K562 (cell line): ENCODE measurements at regions not wholly inside any gene's neighbourhood (a gene's known extent, or its start where the extent isn't known, plus 50 kb on each side); places are given as distances from the start of the nearest gene placed in this dataset.

Experiments used
- ATAC-seq: fragments of 200-7000 bp; cut with Tn5 transposase; 3 replicates; pipeline ENCODE4 v1.9.1; 2020; ENCODE audit warnings: moderate library complexity
- BruUV-seq: library from RNA; stranded (reverse); fragments of 400-500 nt; replicated peaks from 2 replicates; lab custom pipeline; 2021; lab: Mats Ljungman, UMichigan
- CTCF ChIA-PET: fragments of 300-600 bp; formaldehyde crosslinking; extraction: SDS; loops from one replicate; lab custom pipeline; 2021; ENCODE audit warnings: low intra/inter-chr PET ratio; lab: Yijun Ruan, JAX
- POLR2A ChIA-PET: fragments of 300-600, 350-650 bp; sonication (Branson Sonifier 250); formaldehyde crosslinking; extraction: SDS; loops from one replicate; lab custom pipeline; 2021; ENCODE audit warnings: antibody characterized with exemption, inconsistent platforms; lab: Yijun Ruan, JAX
- DNase-seq, 4 experiments: peaks; one replicate each; pipeline versions ENCODE4 v3.0.0 to v3.0.0-alpha.2; 2011 to 2018; ENCODE audit warnings: low spot score in 3 of 4, mixed read lengths in 3 of 4; ENCODE audit errors: extremely low read depth in 1 of 4
- FAIRE-seq: peaks from 2 replicates; lab custom pipeline; 2011; peaks lifted over from hg19 to GRCh38; lab: Jason Lieb, UNC
- H2AFZ ChIP-seq: 2 replicates; pipeline ENCODE4 v1.6.0; 2011; ENCODE audit warnings: low read depth, low read length, control low read depth, inconsistent platforms
- H3K27ac ChIP-seq: fragments of 200-600 bp; 3 replicates; pipeline ENCODE4 v1.8.0; 2011; ENCODE audit warnings: low read depth, mild to moderate bottlenecking, control low read depth, inconsistent platforms, low read length, moderate library complexity, mixed read lengths; ENCODE audit errors: extremely low read depth
- H3K27me3 ChIP-seq, 2 experiments: fragments of 300-600 bp in 1 of 2; 2 replicates in 1 of 2; 3 replicates in 1 of 2; pipeline versions ENCODE4 v1.6.0 to v1.8.0; 2011; ENCODE audit warnings: inconsistent platforms in 2 of 2, low read length in 2 of 2, mild to moderate bottlenecking in 1 of 2, mixed read lengths in 1 of 2, moderate library complexity in 1 of 2; ENCODE audit not compliant: control insufficient read depth in 2 of 2, insufficient read depth in 2 of 2
- H3K36me3 ChIP-seq: fragments of 300-600 bp; 3 replicates; pipeline ENCODE4 v1.8.0; 2011; ENCODE audit warnings: mild to moderate bottlenecking, low read length, inconsistent platforms; ENCODE audit not compliant: control insufficient read depth, insufficient read depth
- H3K4me1 ChIP-seq, 2 experiments: fragments of 200-600 bp in 1 of 2; replicated peaks in 1 of 2; 2 replicates in 1 of 2; 3 replicates in 1 of 2; pipeline versions ENCODE4 v1.5.1 to v1.8.0; 2011; ENCODE audit warnings: inconsistent platforms in 2 of 2, low read length in 2 of 2, mild to moderate bottlenecking in 1 of 2, mixed read lengths in 1 of 2, moderate library complexity in 1 of 2; ENCODE audit not compliant: control insufficient read depth in 2 of 2, insufficient read depth in 2 of 2
- H3K4me2 ChIP-seq: 2 replicates; pipeline ENCODE4 v1.6.1; 2011; ENCODE audit warnings: low read length, control low read depth, inconsistent platforms, mixed read lengths; ENCODE audit not compliant: insufficient read depth
- H3K4me3 ChIP-seq: fragments of 200-600 bp; sonication (generic), shearing (Covaris generic); 2 replicates; pipeline ENCODE4 v1.5.1; 2016; ENCODE audit warnings: control low read depth, inconsistent platforms
- H3K79me2 ChIP-seq: fragments of 200-600 bp; 3 replicates; pipeline ENCODE4 v1.8.0; 2011; ENCODE audit warnings: low read length, inconsistent platforms; ENCODE audit not compliant: control insufficient read depth, insufficient read depth
- H3K9ac ChIP-seq, 2 experiments: 2 replicates each; pipeline versions ENCODE4 v1.6.0 to v1.6.1; 2011; ENCODE audit warnings: low read depth in 2 of 2, low read length in 2 of 2, control low read depth in 1 of 2, inconsistent platforms in 1 of 2, mild to moderate bottlenecking in 1 of 2, mixed read lengths in 1 of 2; ENCODE audit not compliant: insufficient read depth in 1 of 2
- H3K9me1 ChIP-seq: one replicate; pipeline ENCODE4 v1.6.0; 2011; ENCODE audit warnings: inconsistent platforms, mild to moderate bottlenecking, low read length, moderate library complexity; ENCODE audit not compliant: control insufficient read depth, insufficient read depth
- H3K9me3 ChIP-seq: replicated peaks from 2 replicates; pipeline ENCODE4 v1.5.1; 2011; ENCODE audit warnings: low read depth, low read length, inconsistent platforms; ENCODE audit not compliant: control insufficient read depth, insufficient read depth
- H4K20me1 ChIP-seq: replicated peaks from 2 replicates; pipeline ENCODE4 v1.6.1; 2011; ENCODE audit warnings: low read length, inconsistent platforms, mixed read lengths; ENCODE audit not compliant: control insufficient read depth, insufficient read depth
- ESRRA ChIP-seq: fragments of 450-650 bp; IDR thresholded peaks from 2 replicates; pipeline ENCODE4 v1.6.1; 2014; ENCODE audit warnings: low read depth, mild to moderate bottlenecking, moderate library complexity, borderline replicate concordance
- GATAD2B ChIP-seq: fragments of 450-650 bp; IDR thresholded peaks from 2 replicates; pipeline ENCODE4 v1.6.1; 2017; ENCODE audit warnings: mild to moderate bottlenecking, borderline replicate concordance
- MCM5 ChIP-seq: fragments of 450-650 bp; IDR thresholded peaks from 2 replicates; pipeline ENCODE4 v1.6.1; 2016; ENCODE audit warnings: low read depth
- NCOA6 ChIP-seq: fragments of 450-650 bp; IDR thresholded peaks from 2 replicates; pipeline ENCODE4 v1.6.1; 2017; ENCODE audit warnings: mild to moderate bottlenecking
- SMARCB1 ChIP-seq: IDR thresholded peaks from 2 replicates; pipeline ENCODE4 v1.6.1; 2011; ENCODE audit warnings: improper control_type of control experiment, low read depth; ENCODE audit not compliant: insufficient read length
- SREBF2 ChIP-seq: sonication (generic); formaldehyde crosslinking; IDR thresholded peaks from 2 replicates; pipeline ENCODE4 v1.4.0; 2020; ENCODE audit warnings: mild to moderate bottlenecking, missing genetic modification reagents
- TAF15 ChIP-seq: fragments of 200-400 bp; formaldehyde crosslinking; IDR thresholded peaks from 2 replicates; pipeline ENCODE4 v1.6.1; 2017; ENCODE audit warnings: mild to moderate bottlenecking, low read depth, low read length, moderate library complexity
- YBX1 ChIP-seq: fragments of 450-650 bp; IDR thresholded peaks from 2 replicates; pipeline ENCODE4 v1.7.1; 2016; ENCODE audit warnings: mild to moderate bottlenecking
- ZNF121 ChIP-seq: sonication (generic); formaldehyde crosslinking; conservative IDR thresholded peaks from 2 replicates; pipeline ENCODE4 v1.8.0; 2022; ENCODE audit warnings: missing genetic modification reagents
- ZNF134 ChIP-seq: fragments of 250-450 bp; sonication (Bioruptor Pico); conservative IDR thresholded peaks from 2 replicates; pipeline ENCODE4 v1.4.0; 2020
- ZNF217 ChIP-seq: sonication (generic); formaldehyde crosslinking; IDR thresholded peaks from 2 replicates; pipeline ENCODE4 v1.8.0; 2022; ENCODE audit warnings: mild to moderate bottlenecking, missing genetic modification reagents
- ZNF347 ChIP-seq: fragments of 450-650 bp; formaldehyde crosslinking; IDR thresholded peaks from 2 replicates; pipeline ENCODE4 v1.4.0; 2020; ENCODE audit warnings: low read depth, mild to moderate bottlenecking, moderate library complexity
- WGBS: fragments of 100-300 bp; shearing (Covaris generic); methylation state at CpG from one replicate; pipeline ENCODE4 v1.1.6; 2016; ENCODE audit warnings: low coverage, mixed read lengths; ENCODE audit not compliant: insufficient coverage; ENCODE audit errors: missing lambda C conversion rate; 5-methylcytosine and 5-hydroxymethylcytosine counted together
- in situ Hi-C: fragments of 300-500 bp; cut with MboI; formaldehyde crosslinking; loops from 4 replicates; pipeline ENCODE4 v1.15.0; 2018; ENCODE audit warnings: inconsistent platforms, mixed read lengths
- intact Hi-C: fragments of 100-400 bp; cut with micrococcal nuclease; formaldehyde crosslinking; loops from 2 replicates; pipeline ENCODE4 v1.14.2; 2022
- TF ChIP-seq, protein P1 (sequence below), 2 experiments: fragments of 450-650 bp; IDR thresholded peaks; 2 replicates each; pipeline ENCODE4 v1.6.1; 2016
- TF ChIP-seq, protein P2 (sequence below): sonication (generic); formaldehyde crosslinking; IDR thresholded peaks from 2 replicates; pipeline ENCODE4 v1.8.0; 2022; ENCODE audit warnings: mild to moderate bottlenecking, missing genetic modification reagents
- TF ChIP-seq, protein P3 (sequence below): sonication (generic); IDR thresholded peaks from 2 replicates; pipeline ENCODE4 v1.6.1; 2016
- TF ChIP-seq, protein P4 (sequence below): sonication (generic); formaldehyde crosslinking; IDR thresholded peaks from 2 replicates; pipeline ENCODE4 v1.9.0; 2022; ENCODE audit warnings: mild to moderate bottlenecking, missing genetic modification reagents

DNA sequence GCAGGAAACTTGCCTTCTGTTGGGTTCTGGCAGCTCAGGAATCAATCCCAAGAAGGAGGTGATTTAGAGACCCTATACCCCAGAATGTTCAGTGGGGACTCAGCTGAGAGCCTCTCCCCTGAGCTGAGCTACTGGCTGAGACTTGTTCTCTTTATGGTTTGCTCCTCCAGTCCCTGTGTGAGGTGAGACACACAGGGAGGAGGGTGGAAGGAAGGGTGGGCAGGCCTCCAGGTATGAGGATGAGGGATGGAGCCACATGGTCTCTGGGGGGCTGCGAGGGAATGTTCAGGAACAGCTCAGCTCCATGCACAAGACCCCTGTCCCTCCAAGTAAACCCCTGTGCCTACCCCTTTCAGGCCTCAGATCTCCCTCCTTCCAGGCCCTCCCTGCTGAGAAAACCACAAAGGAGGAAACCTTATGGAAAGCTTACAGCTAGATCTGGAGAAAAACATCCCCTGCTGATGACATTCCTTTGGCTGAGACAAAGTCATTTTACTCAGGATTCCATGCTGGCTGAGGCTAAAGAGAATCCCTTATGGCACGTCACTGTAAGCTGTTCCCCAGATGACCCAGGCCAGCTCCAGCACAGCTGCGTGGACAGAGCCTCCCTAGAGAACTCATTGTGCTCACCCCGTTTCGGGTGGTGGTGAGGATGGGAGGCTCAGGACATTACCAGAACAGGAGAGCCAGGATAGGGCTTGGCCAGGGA lies 91.5 kb upstream of the IPO9 start:
- Histone ChIP-seq H3K4me2 (no peak overlapping the region), H3K36me3 (no peaks in the 10 kb centered on the region), H3K4me1 (peaks cover 4 to 14% of the 10 kb centered on the region in 2 experiments; a peak in 4 of 5 replicates), H3K79me2 (no peaks in the 10 kb centered on the region), H3K9me1 (no peaks in the 10 kb centered on the region), H3K9me3 (no peaks in the 10 kb centered on the region), H2AFZ (no peak overlapping the region), H3K27me3 (peaks cover 17 to 41% of the 10 kb centered on the region in 2 experiments), H3K4me3 (no peak overlapping the region), H3K9ac (no peak overlapping the region), H4K20me1 (peaks cover 30% of the 10 kb centered on the region), H3K27ac (no peak overlapping the region)
- in situ Hi-C loops (no loop called here), intact Hi-C loops (no loop called here)
- ATAC-seq: no peak
- ChIA-PET CTCF (no interaction called here), POLR2A (interaction anchor here (0.8 to 2.5 kb wide), 4 partner anchors 9 to 229 kb away, joined by 3 to 10 read pairs (median 4); no protein-coding TSS in a partner anchor)
- BruUV-seq: no TSS peak
- DNase-seq: no peak
- FAIRE-seq: no peak
- WGBS: 16% methylated on average over 5 of the region's 5 CpGs
- TF ChIP-seq ESRRA: no peak
- TF ChIP-seq TAF15: no peak
- no peak for TF ChIP-seq SMARCB1
- TF ChIP-seq, protein P1, sequence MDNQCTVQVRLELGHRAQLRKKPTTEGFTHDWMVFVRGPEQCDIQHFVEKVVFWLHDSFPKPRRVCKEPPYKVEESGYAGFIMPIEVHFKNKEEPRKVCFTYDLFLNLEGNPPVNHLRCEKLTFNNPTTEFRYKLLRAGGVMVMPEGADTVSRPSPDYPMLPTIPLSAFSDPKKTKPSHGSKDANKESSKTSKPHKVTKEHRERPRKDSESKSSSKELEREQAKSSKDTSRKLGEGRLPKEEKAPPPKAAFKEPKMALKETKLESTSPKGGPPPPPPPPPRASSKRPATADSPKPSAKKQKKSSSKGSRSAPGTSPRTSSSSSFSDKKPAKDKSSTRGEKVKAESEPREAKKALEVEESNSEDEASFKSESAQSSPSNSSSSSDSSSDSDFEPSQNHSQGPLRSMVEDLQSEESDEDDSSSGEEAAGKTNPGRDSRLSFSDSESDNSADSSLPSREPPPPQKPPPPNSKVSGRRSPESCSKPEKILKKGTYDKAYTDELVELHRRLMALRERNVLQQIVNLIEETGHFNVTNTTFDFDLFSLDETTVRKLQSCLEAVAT (IDR thresholded peaks at IDR 0.05): no peak
- TF ChIP-seq MCM5: no peak
- no peak for TF ChIP-seq ZNF121 (CRISPR knock-in tag)
- no peak for TF ChIP-seq SREBF2 (CRISPR knock-in tag)
- TF ChIP-seq NCOA6: no peak
- TF ChIP-seq ZNF347 (CRISPR knock-in tag): no peak
- TF ChIP-seq ZNF217 (CRISPR knock-in tag): no peak
- no peak for TF ChIP-seq GATAD2B
- no peak for TF ChIP-seq YBX1
- TF ChIP-seq, protein P2, sequence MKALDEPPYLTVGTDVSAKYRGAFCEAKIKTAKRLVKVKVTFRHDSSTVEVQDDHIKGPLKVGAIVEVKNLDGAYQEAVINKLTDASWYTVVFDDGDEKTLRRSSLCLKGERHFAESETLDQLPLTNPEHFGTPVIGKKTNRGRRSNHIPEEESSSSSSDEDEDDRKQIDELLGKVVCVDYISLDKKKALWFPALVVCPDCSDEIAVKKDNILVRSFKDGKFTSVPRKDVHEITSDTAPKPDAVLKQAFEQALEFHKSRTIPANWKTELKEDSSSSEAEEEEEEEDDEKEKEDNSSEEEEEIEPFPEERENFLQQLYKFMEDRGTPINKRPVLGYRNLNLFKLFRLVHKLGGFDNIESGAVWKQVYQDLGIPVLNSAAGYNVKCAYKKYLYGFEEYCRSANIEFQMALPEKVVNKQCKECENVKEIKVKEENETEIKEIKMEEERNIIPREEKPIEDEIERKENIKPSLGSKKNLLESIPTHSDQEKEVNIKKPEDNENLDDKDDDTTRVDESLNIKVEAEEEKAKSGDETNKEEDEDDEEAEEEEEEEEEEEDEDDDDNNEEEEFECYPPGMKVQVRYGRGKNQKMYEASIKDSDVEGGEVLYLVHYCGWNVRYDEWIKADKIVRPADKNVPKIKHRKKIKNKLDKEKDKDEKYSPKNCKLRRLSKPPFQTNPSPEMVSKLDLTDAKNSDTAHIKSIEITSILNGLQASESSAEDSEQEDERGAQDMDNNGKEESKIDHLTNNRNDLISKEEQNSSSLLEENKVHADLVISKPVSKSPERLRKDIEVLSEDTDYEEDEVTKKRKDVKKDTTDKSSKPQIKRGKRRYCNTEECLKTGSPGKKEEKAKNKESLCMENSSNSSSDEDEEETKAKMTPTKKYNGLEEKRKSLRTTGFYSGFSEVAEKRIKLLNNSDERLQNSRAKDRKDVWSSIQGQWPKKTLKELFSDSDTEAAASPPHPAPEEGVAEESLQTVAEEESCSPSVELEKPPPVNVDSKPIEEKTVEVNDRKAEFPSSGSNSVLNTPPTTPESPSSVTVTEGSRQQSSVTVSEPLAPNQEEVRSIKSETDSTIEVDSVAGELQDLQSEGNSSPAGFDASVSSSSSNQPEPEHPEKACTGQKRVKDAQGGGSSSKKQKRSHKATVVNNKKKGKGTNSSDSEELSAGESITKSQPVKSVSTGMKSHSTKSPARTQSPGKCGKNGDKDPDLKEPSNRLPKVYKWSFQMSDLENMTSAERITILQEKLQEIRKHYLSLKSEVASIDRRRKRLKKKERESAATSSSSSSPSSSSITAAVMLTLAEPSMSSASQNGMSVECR (CRISPR knock-in tag): no peak
- no peak for TF ChIP-seq ZNF134
- TF ChIP-seq, protein P3, sequence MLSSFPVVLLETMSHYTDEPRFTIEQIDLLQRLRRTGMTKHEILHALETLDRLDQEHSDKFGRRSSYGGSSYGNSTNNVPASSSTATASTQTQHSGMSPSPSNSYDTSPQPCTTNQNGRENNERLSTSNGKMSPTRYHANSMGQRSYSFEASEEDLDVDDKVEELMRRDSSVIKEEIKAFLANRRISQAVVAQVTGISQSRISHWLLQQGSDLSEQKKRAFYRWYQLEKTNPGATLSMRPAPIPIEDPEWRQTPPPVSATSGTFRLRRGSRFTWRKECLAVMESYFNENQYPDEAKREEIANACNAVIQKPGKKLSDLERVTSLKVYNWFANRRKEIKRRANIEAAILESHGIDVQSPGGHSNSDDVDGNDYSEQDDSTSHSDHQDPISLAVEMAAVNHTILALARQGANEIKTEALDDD: no peak
- TF ChIP-seq, protein P4, sequence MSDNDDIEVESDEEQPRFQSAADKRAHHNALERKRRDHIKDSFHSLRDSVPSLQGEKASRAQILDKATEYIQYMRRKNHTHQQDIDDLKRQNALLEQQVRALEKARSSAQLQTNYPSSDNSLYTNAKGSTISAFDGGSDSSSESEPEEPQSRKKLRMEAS: no peak
